RWPE1 (cell line): ENCODE measurements at regions not wholly inside any gene's neighbourhood (a gene's known extent, or its start where the extent isn't known, plus 50 kb on each side); places are given as distances from the start of the nearest gene placed in this dataset.

Experiments
- CTCF ChIA-PET: fragments of 350-600 bp; sonication (Branson Sonifier 250); formaldehyde crosslinking; extraction: SDS; loops from one replicate; lab custom pipeline; 2021; lab: Yijun Ruan, JAX
- POLR2A ChIA-PET: fragments of 400-600 bp; formaldehyde crosslinking; extraction: SDS; loops from one replicate; lab custom pipeline; 2020; ENCODE audit warnings: antibody characterized with exemption; ENCODE audit not compliant: low non-redundant PET; lab: Yijun Ruan, JAX
- DNase-seq: peaks from one replicate; pipeline ENCODE4 v3.0.0; 2012; ENCODE audit warnings: low spot score
- H3K27ac ChIP-seq: fragments of 450-650 bp; 2 replicates; pipeline ENCODE4 v1.5.1; 2017
- TF ChIP-seq, protein P1 (sequence below): fragments of 450-650 bp; conservative IDR thresholded peaks from 2 replicates; pipeline ENCODE4 v1.5.1; 2017; ENCODE audit warnings: low read depth, mild to moderate bottlenecking

DNA sequence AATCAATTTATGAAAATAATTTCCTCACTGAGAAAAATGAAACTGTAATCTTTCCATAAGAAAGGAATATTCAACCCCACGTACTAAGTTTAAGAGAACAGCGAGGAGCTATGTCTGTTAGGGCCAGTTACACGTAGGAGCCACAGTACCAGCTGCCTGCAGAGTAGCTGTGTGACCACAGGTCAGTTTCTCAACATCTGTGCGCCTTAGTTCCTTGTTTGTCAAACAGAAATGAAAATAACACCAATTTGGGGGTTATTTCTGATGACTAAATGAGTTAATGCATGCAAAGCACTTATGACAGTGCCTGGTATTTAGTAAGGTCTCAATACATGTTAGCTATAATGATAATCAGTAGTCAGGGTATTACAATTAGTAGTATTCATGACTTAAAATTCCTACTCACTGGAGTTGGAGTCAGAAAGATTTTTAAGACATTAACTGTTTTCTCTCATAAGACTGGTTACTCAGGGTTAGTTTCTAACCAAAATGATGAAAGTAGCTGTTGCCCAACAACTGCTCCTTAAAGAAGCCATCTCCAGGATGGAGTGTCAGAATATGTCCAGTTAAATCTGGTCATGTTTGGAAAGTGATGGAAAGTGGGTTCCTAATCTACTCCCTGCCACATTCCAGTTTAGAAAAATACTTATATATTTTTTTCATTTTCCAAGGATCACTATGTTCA lies 85.8 kb upstream of the ZNF648 start:
- TF ChIP-seq, protein P1, sequence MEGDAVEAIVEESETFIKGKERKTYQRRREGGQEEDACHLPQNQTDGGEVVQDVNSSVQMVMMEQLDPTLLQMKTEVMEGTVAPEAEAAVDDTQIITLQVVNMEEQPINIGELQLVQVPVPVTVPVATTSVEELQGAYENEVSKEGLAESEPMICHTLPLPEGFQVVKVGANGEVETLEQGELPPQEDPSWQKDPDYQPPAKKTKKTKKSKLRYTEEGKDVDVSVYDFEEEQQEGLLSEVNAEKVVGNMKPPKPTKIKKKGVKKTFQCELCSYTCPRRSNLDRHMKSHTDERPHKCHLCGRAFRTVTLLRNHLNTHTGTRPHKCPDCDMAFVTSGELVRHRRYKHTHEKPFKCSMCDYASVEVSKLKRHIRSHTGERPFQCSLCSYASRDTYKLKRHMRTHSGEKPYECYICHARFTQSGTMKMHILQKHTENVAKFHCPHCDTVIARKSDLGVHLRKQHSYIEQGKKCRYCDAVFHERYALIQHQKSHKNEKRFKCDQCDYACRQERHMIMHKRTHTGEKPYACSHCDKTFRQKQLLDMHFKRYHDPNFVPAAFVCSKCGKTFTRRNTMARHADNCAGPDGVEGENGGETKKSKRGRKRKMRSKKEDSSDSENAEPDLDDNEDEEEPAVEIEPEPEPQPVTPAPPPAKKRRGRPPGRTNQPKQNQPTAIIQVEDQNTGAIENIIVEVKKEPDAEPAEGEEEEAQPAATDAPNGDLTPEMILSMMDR, result no peak
- ChIA-PET CTCF (interaction anchor here (0.8 kb wide), 1 partner anchor 250 kb away, joined by 3 read pairs; no protein-coding TSS in a partner anchor), POLR2A (interaction anchor here (0.8 kb wide), 1 partner anchor 245 kb away, joined by 3 read pairs; no protein-coding TSS in a partner anchor)
- no peak for DNase-seq
- peak overlapping the region; percentile 82 for H3K27ac ChIP-seq

- CTCF ChIA-PET, result interaction anchor here (1.5 kb wide), 1 partner anchor 251 kb away, joined by 7 read pairs; no protein-coding TSS in a partner anchor
- POLR2A ChIA-PET, result no interaction called here
- DNase-seq, result no peak
- TF ChIP-seq, protein P1, result no peak
- H3K27ac ChIP-seq, result peak overlapping the region; percentile 82
These were observed 84.8 kb upstream of the ZNF648 start for GRCh38 chr1:182146286-182146685.

GRCh38 chr1:182145441-182145840 lies 83.9 kb upstream of the ZNF648 start:
- CTCF ChIA-PET, result interaction anchor here (0.6 to 1.5 kb wide), 2 partner anchors 188 to 251 kb away, joined by 3 to 7 read pairs; no protein-coding TSS in a partner anchor
- no peak for DNase-seq
- H3K27ac ChIP-seq, result peak overlapping the region; percentile 100
- TF ChIP-seq, protein P1, result no peak
- POLR2A ChIA-PET, result no interaction called here

- peak overlapping the region; percentile 100 for H3K27ac ChIP-seq
- ChIA-PET POLR2A (no interaction called here), CTCF (interaction anchor here (0.6 to 2.8 kb wide), 8 partner anchors 15 to 251 kb away, joined by 3 to 58 read pairs (median 4); no protein-coding TSS in a partner anchor)
- TF ChIP-seq, protein P1, result no peak
- no peak for DNase-seq
These were observed 83.1 kb upstream of the ZNF648 start for GRCh38 chr1:182144646-182145030.

DNA sequence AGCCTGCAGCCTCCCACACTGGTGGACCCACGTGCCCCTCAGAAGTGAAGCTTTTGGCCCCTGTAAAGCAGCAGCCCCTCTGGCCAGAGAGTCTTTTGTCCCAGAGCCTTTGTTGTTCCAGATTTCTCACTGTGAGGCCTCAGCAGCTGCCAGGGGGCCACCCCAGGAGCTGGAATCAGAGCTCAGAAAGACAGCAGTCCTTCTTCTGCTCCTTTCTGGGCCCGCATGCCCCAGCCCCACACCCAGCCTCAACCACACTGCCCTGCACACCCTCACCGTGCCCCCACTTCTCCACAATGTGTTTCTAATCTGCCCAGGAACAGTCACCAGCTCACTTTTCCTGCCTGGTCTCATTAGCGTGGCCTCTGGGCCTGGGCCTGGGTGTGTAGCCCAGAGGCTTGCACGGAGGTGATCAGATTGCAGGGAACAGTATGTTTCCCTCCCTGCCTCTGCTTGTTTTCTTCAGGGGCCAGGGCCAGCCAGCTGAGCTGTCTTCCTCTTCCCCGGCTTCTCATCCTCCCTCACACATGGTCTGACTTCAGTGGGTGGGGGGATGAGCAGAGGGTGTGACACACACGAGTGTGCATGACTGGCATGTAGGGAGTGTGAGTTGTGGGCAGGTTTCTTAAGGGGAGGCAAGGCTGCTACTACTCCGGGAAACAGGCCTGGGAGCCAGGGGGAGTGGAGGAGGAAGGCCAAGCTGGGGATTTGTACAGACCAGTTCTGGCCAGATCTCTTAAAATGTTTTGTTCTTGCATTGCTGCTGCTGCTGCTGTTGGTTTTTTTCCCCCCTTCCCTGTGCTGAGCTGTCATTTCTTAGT lies 82.5 kb upstream of the ZNF648 start:
- TF ChIP-seq, protein P1, result no peak
- DNase-seq, result peak; percentile 48
- ChIA-PET POLR2A (interaction anchor here (0.6 kb wide), 1 partner anchor 143 kb away, joined by 3 read pairs; no protein-coding TSS in a partner anchor), CTCF (interaction anchor here (0.6 to 2.8 kb wide), 24 partner anchors 9 to 1313 kb away, joined by 3 to 58 read pairs (median 4); no protein-coding TSS in a partner anchor)
- peak overlapping the region; percentile 100 for H3K27ac ChIP-seq

DNA sequence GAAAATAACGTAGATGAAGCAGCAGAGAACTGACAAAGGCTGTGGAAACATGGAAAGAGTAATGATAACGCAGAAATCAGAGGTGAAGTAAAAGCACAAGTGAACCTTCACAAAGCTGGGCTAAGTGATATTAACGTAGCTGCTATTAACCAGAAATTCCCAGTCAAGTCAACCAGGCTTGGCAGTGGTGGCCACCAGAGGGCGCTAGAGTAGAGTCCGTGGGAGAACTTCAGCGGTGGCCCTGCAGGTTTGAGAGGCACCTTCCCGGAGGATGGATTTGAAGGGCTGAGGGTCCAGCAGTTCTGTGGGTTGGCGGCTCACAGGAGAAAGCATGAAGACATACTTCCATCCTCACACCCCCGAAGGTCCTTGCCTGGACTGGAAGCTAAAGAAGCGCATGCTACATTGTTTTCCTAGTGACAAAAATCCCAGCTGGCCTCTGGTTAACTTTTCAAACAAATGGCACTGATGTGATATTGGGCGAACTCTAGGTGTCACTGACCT lies 81.7 kb upstream of the ZNF648 start:
- ChIA-PET POLR2A (interaction anchor here (0.6 kb wide), 1 partner anchor 144 kb away, joined by 3 read pairs; no protein-coding TSS in a partner anchor), CTCF (interaction anchor here (0.6 to 2.8 kb wide), 33 partner anchors 8 to 665 kb away, joined by 3 to 58 read pairs (median 3); no protein-coding TSS in a partner anchor)
- H3K27ac ChIP-seq, result peak overlapping the region; percentile 100
- peak; percentile 69 for DNase-seq
- TF ChIP-seq, protein P1, result peak; percentile 90
